NCI-H345 treated with DMSO at 0.1 percent for 48 hours (cell line): ENCODE measurements at regions not wholly inside any gene's neighbourhood (a gene's known extent, or its start where the extent isn't known, plus 50 kb on each side); places are given as distances from the start of the nearest gene placed in this dataset.
"Not testable (repeated sequence)": the region's sequence is repeated elsewhere in the genome, so short reads cannot be mapped to it uniquely, and the experiment has no call there.

ENCODE experiments used
- DNase-seq: peaks from one replicate; lab custom pipeline; 2025; ENCODE audit not compliant: unreplicated experiment; lab: John Stamatoyannopoulos, UW

DNA sequence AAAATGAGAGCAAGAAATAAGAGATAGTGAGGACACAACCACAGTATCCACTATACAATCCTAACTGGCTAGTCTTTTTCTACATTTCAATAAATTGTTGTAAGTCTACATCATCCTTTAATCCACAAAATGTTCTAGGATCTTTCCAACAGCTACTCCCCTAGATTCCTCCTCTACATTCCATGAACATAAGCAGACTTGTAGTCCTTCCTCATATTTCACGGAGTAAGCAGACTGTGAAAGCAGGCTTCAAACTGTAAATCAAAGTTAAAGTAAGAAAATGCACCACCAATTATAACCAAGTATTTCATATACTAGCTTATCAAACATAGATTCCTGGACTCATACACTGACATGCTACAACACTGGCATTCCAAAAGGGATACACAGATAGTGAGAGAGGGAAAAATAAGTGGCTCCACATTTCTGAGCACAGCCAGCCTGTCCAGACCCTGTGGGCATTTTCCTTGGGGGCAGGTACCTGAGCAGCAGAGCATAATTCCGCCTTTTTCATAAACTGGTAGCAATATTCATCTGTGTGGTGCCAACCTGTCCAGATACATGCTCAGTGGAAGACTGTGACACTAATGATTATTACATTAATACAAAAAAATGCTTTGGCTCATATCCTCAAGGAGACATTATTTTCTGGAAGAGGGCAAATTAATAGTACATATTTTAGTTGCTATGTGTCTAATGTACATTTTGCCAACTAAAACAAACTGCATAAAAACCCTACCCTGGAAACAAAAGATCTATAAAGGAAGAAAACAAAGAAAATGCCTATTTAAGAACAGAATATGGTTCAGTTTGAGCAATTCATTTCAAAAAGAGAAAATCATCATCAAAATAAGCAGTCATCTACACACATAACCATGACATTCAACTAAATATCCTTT, 113.3 kb upstream of the FSCB start:
- DNase-seq = no peak

DNA sequence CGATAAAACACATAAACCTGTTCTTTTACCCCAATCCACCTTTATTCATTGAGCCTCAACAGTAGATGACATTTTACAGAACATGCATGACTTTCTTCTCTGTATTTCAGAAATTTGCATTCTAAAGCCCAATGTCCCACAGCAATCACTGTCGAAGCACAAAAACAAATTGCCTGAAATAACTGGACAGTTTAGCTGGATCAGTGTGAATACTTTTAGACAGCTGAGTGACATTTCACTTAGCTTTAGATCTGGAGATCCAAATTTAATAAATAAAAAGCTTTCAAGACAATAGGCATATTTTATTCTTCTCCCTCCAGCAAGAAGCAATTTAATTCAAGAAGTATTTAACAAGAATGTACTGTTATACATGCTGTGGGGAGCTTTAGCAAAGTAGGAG, 109.1 kb upstream of the FSCB start:
- DNase-seq = no peak

DNA sequence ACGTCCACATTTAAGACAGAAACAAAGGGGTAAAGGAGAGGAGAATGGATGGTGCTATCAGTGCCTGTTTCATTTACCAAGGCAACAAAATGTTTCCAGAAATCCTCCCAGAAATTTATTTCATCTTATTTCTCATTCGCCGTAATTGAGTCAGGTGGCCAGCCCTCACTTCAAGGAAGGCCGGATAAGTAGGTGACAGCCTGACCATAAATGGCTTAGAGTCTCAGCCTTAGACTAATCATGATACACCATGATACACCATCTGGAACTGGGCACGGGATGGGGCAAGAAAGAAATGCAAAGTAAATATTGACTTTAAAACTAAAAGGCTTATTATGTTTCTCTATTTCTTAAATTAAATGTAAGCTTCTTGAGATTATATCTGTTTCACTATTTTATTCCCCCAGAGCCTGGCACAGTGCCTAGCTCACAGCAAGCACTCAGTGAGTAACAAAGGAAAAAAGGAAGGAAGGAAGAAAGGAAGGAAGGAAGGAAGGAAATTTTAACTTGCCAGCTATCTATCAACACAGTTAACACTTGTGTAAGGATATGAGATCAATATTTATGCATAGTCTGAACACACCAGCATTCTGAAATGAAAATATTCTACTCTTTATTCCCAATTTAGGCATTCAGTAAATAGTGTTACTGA, 106.1 kb upstream of the FSCB start:
- no peak for DNase-seq

DNA sequence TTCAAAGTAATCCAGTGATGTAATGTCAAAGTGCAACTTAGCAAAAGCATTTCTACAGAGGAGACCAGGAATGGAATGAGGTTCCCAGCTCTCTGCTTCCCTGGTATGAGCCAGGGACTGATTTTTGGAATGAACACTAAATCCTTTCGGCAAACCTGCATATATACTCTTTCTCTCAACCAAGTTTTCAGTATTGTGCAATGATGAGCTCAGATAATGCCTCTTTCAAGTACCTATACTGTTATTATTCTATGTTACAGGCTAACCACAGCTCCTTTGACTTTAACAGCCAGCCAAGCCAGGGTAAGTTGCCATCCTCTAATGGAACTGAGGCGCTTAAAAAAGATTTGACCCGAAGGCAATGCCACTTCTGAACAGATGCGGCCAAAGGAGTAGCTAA, 104.9 kb upstream of the FSCB start:
- DNase-seq = no peak

DNA sequence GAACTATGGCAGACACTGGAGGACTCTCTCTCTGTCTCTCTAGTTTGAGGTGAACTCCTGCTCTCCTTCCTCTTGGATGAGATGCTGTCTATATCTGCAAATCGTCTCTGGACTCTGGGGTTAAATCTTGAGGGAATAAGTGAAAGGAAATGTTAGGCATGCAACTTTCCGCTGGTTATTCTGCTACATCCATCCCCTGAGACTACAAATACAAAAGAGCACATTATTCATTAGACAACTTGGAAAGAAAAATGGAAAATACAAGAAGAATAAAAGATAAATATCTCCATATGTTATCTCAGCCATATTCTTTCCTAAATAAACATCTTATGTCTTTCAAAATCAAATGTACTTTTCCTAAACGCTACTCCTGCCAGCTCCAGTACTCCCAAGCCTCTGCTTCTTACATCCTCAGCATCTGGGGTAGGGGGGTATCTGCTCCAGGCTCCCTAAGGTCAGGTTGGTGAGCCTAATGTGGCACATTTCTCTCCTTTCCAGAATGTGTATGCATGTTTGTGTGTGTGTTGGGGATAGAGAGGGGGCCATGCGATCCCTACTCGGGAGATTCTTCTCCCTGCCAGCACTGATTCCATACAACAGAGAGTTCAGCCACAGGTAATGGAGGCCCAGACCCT, 102.9 kb upstream of the FSCB start:
- DNase-seq = no peak

DNA sequence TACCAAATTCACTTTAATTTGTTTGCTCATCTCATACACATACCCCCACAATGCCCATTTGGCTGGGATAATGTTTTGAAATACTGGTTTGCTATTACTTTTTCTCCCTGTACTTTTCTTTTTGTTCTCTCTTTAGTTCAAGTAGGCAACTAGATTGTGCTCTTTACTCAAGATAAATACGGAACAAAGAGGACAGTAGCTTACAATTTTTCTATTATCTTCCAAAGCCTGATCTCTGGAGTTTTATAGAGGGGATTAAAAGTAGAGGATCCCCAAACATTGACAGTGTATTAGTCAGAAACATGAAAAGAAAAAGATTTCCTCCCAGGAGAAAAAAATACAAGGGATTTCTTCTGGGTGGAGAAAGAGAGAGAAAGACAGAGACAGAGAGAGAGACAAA, 102.1 kb upstream of the FSCB start:
- peak; percentile 32 for DNase-seq

DNA sequence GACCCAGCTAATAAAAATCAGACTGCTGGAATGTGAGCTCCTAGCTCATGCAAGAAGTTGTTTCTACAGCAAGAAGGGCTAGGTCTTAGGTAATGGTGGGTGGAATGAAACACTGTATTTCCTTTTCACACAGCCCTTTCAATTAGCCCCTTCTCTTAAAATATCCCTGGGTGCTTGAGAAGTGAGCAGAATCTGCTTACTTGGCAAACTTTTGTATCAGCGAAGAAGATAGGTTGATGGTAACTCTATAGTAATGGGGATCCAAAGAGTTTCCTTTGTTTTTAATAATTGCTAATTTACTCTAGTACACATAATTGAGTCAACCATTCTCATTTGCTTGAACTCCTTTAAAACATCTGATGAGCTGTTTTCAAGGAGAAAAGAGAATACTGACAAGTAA, 100.6 kb upstream of the FSCB start:
- DNase-seq = no peak

DNA sequence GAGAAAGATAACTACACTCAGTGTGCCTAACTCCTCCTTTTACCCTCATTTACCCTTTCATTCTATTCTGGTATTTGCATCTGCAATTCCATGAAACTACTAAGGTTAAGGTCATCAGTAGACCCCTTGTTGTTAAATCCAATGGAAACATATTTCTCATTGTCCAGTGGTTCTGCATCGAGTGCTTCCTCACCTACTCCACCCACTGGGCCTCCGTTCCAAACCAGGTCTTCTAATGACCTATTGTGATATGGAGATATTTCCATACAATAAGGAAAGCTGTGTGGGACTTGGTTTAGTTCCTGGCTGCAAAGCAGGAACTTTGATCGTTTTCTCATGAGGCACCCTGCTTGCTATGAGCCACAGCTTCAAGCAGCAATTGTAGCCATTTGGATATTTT, 99.5 kb upstream of the FSCB start:
- DNase-seq = no peak

DNA sequence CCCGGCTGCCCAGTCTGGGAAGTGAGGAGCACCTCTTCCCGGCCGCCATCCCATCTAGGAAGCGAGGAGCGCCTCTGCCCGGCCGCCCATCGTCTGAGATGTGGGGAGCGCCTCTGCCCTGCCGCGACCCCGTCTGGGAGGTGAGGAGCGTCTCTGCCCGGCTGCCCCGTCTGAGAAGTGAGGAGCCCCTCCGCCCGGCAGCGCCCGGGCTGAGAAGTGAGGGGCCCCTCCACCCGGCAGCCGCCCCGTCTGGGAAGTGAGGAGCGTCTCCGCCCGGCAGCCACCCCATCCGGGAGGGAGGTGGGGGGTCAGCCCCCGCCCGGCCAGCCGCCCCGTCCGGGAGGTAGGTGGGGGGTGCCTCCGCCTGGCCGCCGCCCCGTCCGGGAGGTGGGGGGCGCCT, 94.2 kb upstream of the FSCB start:
- not testable (repeated sequence) for DNase-seq

DNA sequence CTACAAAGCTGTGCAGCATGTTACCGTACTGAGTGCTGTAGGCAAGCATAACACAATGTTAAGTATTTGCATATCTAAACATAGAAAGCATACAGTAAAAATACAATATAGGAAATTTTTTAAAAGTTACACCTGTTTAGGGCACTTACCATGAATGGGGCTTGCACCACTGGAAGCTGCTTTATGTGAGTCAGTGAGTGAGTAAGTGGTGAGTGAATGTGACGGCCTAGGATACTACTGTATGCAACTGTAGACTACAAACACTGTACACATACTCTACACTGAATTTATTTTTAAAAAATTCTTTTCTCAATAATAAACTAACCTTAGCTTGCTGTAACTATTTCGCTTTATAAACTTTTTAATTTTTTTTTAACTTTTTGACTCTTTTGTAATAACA, 82.1 kb upstream of the FSCB start:
- DNase-seq = peak; percentile 30

DNA sequence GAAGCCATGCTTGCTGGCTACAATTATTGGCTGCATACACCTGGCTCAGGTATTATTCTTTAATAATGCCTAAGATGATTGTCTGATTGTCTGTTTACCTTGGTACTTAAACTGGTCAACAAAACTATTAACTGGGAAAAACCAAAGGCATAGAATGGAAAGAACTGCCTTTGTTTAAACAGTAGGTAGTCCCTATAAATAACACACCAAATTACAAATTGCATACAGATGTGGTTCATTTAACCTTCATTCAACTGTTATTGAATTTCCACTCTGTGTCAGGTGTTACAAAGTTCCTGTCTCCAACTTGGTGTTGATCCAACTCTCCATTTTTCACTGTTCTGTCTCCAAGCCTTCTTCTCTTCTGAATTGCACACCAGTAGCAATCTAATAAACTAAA, 79.8 kb upstream of the FSCB start:
- peak; percentile 98 for DNase-seq

DNA sequence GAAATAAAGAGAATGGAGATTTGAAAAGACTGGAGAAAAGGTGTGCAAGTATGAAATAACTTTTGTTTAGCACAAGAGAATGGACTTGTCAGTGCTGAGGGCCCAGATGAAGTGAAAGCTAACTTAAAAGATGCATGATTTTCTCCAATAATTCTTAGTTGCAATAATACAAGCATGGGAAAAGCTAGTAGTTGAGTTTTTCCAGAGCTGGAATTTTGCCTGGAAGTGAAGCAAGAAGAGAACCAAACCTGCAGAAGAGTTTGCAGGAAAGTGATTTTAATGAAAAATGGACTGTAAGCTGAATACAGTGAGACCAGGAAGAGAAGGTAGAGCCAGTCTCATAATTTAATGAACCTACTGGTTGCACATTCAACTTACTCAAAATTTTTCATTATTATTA, 69.3 kb upstream of the FSCB start:
- no peak for DNase-seq

DNA sequence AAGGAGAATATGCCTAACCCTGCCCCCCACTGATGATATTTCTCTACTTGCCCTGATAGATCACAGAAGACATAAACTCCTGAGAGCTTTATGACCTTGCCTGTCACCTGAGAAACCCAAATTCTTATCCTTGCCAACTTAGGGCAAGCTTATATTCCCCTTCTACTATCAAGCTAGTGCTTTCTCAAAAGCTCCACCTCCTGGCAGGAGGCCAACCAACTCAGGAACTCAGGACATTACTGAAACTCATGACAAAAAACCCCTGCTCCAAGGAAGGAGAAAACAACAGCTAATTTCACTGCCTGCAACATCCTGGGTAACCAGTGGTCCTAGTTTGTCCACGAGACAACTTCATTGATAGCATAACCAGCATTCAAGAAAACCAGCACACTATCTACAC, 60.9 kb upstream of the FSCB start:
- DNase-seq = no peak

DNA sequence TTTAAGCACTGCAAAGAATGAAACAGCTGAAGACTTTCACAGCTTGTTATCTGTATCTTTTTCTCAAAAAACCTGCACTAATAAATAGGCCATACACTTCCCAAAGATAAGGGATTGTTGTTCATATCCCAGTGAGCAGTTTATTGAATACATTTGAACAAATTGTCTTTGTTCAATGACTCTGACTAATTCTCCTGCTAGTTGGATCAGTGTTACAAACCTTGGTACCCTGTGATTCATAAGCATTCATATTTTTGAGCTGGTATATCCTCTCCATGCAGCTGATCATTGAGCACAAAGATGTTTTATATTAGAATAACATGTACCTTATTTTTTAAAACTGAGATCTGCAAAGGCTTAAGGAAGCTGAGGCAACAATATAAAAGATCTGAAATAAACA, 58.9 kb upstream of the FSCB start:
- no peak for DNase-seq

DNA sequence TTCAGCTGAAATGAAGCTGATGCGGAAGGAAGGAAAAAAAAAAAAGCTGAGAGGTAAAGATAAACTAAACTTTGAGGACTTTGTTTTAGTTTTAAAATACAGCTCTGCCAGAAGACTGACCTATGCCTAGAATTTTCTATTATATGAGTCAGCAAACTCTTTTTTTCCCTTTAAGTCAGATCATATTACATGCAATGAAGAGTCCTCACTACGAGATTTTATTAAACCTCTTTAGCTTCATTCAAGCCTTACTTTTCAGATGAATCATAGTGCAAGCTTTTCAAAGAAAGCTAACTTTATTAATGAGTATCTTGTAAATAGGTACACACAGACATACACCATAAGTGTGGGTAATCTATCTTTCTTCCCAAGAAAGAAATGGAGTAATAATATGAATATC, 57.8 kb upstream of the FSCB start:
- DNase-seq = no peak
